Medulla oblongata (tissue), 1 donor: ENCODE measurements at regions not wholly inside any gene's neighbourhood (a gene's known extent, or its start where the extent isn't known, plus 50 kb on each side); places are given as distances from the start of the nearest gene placed in this dataset.

Source experiments
- DNase-seq: peaks from one replicate; pipeline ENCODE4 v3.0.0-alpha.2; 2015; ENCODE audit errors: extremely low spot score

- DNase-seq: no peak
Observed at GRCh38 chr1:21346365-21347071, 56.3 kb upstream of the ECE1 start.

GRCh38 chr1:21344750-21345443, 54.6 kb upstream of the ECE1 start:
- DNase-seq: no peak

- no peak for DNase-seq
Observed at GRCh38 chr1:21344098-21344749, 54.0 kb upstream of the ECE1 start.

GRCh38 chr1:21342961-21343838, 52.9 kb upstream of the ECE1 start:
- no peak for DNase-seq

GRCh38 chr1:21341517-21342078, 51.3 kb upstream of the ECE1 start:
- DNase-seq: no peak

GRCh38 chr1:21341022-21341421, 50.8 kb upstream of the ECE1 start:
- no peak for DNase-seq

GRCh38 chr1:21340230-21340945, 50.1 kb upstream of the ECE1 start:
- DNase-seq: no peak
